GM21723 (cell line): ENCODE measurements at regions not wholly inside any gene's neighbourhood (a gene's known extent, or its start where the extent isn't known, plus 50 kb on each side); places are given as distances from the start of the nearest gene placed in this dataset.

Source experiments
- ATAC-seq: cut with Tn5 transposase; IDR thresholded peaks from one replicate; pipeline ENCODE4 v1.9.1; 2021; ENCODE audit warnings: mild to moderate bottlenecking, moderate library complexity; ENCODE audit not compliant: unreplicated experiment

DNA sequence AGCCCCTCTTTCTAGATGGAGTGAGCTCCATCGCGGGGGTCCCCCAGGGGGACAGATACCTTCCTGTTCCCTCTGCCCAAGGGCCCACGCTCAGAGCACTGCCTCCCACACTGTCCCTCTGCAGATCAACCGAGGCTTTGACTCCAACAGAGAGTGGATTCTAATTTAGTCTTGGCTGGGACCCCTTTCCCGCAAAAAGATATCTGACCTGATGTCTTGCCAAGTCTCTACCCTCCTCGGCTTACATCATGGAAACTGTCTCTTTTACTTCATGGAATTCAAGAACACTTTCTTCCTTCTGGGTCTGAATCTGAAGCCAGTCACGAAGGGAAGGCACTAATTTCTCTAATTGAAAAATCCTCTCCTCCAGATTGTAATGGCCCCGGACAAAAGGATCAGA, 278.0 kb downstream of the BMP7 start:
- ATAC-seq = no peak

DNA sequence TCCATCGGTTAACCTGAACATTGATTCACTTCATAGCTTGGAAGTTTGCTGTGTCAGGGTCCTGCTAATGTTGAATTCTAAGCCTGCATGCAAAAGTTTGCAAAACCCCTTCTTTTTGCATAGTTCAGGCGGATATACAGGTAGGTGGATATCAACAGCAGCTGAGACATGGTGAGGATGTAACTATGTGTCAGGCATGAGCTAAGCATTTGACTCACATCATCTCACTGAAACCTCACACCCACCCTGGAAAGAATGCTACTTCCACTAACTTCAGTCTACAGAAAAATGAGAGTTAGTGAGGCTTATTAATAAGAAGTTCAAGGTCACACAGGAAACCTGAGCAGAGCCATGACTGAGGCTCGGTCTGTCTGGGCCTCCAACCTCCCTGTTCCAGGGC, 276.9 kb downstream of the BMP7 start:
- no peak for ATAC-seq

DNA sequence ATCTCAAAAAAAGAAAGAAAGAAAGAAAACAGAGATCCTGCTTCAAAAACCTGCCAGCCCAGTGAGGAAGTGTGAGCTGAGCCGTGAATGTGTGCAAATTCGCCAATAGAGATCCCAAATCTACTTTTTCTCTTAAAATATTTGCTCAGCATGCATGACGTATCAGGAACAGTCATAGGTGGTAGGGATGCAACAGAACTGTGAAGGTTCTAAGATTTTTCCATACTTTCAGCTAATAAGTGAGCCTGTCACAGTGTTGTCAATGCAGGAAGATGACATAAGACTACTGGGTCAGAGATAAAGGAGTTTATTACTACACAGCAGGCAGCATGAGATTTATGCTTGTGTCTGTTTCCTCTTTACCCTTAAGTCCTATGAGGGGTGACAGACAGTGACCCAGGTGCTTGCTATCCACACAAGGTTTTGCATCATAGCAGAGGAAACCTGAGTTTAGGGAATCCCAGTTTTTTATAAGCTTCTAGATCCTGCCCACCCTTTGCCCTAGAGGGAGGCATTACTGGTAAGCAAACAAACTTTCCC, 273.4 kb downstream of the BMP7 start:
- ATAC-seq = no peak

DNA sequence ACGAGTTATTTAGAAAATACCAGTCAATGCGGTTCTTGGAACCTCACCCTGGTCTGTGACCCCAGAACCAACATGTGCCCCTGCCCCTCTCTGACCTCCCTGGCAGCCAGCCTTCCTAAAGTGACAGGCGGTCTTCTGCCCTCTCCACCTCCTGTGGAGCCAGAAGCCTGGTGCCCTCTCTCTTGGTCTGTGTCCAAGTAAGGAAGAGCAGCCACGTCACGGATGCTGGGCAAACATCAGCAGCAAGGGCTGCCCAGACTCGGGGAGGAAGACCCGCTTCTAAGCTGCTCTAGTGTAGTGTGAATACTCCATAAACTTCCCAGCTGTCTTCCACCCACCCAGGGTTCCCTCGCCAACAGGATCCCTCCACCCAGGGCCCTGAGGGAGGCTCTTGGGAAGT, 272.4 kb downstream of the BMP7 start:
- no peak for ATAC-seq

DNA sequence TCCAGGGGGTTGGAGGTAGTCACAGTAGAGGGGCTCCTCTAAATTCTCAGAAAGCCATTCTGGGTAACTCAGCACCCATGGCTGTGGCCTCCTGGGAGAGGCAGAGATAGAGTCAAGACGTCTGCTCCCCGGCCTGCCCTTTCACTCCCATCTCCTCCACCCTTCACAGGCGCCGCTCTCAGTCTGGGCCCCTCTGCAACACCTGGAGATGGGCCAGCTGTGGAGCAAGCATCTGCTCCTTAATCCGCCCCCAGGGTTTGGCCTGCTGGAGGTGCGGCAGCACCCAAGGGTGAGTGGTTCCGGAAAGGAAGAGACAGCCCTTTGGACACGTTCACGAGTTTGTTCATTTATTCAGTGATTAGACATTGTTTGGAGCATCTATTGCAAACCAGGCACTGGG, 271.3 kb downstream of the BMP7 start:
- no peak for ATAC-seq

DNA sequence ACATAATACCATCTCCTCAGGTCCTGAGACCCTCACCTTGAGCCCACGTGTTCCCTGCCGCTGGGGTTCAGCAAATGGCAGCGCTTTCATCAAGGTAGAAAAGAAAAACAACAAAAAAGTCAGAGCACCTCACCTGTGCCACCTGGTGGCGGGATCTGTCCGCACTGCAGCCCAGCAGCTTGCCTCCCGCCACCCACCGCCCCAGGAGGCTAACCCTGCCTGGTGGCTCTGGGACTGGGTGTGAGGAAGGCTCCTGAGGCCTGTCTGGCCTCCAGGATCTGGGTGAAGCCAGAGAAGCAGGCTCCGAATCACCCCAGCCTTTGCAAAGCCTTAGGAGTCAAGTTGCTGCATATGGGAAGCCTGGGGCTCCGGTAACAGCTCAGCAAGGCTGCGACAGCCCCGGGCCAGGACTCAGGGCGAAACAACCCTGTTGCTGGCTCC, 270.8 kb downstream of the BMP7 start:
- no peak for ATAC-seq

DNA sequence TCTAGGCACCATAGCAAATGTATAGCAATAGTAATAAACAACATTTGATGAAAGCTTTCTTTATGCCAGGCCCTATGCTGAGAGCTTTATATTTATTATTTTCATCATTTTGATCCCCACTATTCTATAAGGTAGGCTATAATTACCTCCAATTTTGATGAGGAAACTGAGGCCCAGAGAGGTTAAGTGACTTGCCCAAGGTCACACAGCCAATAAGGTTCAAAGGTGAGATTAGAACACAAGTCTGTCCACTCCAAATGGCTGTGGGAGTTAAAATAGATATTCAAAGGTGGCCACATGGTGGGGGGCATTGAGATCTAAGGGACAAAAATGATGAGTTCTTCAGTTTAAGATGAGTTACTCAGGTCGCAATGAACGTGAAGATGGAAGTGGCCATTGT, 269.9 kb downstream of the BMP7 start:
- ATAC-seq = no peak

DNA sequence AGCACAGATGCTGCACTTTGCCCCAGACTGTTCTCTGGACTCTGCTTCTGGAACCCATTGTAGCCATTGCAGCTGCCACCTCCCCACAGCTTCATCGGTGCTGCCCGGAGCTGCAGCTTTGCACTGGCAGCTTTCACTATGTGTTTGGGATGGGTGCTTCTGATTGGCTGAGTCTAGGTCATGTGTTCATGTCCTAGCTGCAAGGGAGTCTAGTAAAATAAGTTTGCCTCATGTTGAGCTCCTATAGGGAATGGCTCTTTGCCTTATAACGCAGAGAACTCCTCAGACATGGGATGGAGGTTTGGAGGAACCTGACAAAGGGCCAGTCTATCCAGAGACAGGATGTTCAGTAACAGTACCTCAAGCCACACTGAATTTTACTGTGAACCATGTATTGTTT, 268.0 kb downstream of the BMP7 start:
- ATAC-seq = no peak

DNA sequence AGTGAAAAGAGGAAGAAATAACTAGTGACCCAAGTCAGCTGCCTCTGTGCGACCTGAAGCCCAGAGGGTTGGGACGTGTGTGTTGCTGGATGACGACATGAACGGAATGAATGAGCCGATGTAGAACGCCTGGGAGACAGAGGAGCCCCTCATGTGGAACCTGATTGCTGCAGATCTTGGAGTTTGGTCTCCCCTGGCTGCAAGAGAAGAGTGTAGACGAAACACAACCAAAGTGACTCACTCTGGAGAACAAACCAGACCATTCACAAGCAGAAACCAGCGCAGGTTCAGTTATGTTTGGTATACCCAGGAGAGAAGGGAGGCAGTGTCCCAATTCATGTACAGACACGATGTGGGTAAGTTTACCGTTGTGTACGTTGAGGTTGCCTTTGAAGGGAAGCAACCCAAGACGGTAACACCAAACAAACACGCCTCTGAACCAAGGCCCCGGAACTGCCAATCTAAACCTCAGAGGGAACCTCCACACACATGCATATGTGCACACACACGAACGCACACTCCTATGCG, 265.9 kb downstream of the BMP7 start:
- ATAC-seq = no peak

DNA sequence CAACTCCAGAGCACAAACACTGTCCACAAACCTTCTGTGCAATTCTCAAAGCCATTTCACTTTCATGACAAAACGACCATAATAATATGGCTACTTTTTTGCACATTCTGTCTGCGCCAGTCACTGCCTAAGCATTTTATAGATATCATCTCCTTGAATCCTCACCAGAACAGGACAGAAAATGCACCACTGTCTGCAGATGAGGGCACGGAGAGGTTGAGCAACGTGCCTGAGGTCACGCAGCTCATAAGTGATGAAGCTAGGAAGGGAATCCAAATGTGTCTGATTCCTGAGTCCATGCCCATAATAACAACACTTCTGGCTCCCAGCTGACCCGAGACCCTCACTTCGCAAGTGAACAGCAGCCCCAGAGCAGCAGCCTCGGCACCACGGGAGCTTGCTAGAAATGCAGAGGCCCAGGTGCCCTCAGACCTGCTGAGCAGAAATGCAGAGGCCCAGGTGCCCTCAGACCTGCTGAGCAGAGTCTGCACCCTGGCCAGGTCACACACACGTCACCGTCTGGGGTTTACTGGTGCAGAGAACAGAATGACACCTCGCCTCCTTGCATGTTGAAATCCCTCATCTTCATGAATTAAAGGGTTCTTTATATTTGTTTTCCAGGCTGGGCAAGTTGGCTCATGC, 265.2 kb downstream of the BMP7 start:
- no peak for ATAC-seq

DNA sequence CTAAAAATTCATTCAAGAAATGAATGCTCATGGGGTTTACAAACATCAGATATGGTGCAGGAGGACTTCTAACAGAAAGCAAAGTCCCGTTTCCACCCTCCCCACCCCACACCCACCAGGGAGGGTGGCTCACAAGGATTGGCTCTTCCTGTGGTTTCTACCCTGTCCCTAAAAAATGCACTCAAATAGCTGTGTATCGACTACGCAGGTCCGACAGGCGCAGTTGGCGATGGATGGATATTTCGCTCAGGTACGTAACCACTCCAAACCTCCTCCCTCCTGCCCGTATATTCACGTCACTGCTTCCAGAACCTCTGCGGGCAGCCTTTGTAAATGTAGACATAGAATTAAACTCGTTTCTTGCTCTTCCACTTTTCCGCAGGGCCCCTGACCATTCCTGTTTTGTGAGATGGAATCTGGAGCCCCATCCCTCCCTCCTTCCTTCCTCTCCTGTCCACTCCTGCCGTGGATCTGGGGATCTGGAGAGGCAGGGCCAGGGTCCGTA, 264.3 kb downstream of the BMP7 start:
- ATAC-seq = no peak

DNA sequence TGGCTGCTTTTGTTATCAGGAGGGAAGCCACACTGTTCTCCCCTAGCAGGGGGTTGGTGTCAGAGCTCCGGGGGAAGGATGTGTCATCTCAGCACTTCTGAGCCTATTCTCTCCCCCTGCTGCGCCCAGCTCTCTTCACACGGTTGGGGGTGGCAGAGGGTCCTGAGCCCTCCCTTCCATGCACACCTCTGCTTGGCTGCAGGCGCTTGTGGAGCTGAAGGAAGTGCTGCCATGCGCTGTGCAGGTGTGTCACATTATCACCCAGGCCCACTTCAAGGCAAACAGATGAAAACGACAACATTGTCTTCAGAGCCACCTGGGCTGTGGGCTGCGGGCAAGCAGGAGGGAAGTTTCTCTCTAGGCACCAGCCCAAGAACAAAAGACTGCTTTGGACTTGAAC, 263.4 kb downstream of the BMP7 start:
- ATAC-seq = no peak

DNA sequence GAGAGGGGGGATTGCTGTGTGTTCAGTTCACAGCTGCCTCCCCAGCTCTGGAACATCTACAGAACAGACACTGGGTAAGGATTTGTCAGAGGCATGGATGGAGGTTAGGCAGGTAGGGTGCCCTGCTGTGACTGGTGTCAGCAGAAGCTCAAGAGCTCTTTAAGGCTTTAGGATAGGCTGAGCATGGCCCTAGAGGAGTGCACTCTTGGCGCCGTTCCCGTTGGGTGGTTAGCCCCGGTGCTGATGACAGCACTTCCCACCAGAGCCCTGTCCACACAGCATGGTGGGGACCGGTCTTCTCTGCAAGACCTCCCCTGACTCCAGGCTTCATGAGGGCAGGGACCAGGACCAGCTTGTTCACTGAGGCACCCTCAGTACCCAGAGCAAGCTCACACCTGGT, 262.0 kb downstream of the BMP7 start:
- no peak for ATAC-seq

DNA sequence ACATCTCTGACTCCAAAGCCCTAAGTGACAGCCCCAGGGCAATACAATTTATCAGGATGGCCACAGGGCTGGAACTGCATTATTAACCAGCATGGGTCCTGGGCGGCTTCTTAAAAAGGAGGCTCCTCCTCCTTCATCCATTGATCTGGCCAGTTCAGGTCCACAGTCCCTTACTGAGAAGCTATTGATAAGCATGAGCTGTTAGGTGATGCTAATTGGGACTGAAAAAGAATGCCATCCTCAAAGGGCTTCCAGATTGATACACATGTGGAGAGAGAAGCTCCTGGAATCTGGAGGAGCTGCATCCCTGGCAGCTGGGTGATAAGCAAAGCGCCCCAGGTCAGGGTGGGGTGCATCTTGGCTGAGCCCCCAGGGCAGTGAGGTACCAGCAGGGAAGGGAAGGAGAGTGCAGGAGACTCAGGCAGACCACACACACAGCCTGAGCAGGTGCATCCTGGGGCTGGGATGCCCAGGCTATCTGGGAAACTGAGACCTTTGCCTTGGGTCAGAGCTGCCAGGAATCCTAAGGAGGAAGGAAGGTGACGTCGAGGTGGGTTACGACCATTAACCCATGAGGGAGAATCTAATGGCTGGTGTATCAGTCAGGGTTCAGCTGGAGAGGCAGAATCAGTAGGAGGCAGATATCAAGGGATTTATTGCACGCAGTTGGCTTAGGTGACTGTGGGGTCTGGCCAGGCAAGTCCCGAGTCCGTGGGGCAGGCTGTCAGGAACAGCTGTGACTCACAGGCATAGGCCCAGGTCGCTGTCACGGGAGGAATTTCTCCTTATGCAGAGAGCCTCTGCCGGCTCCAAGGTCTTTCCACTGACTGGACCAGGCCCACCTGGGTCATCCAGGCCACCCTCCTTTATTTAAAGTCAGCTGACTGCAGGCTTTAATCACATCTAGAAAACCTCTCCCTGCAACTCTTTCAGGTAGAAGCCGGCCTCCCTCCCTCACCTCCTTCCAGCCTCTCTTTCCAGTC, 261.2 kb downstream of the BMP7 start:
- ATAC-seq = no peak

DNA sequence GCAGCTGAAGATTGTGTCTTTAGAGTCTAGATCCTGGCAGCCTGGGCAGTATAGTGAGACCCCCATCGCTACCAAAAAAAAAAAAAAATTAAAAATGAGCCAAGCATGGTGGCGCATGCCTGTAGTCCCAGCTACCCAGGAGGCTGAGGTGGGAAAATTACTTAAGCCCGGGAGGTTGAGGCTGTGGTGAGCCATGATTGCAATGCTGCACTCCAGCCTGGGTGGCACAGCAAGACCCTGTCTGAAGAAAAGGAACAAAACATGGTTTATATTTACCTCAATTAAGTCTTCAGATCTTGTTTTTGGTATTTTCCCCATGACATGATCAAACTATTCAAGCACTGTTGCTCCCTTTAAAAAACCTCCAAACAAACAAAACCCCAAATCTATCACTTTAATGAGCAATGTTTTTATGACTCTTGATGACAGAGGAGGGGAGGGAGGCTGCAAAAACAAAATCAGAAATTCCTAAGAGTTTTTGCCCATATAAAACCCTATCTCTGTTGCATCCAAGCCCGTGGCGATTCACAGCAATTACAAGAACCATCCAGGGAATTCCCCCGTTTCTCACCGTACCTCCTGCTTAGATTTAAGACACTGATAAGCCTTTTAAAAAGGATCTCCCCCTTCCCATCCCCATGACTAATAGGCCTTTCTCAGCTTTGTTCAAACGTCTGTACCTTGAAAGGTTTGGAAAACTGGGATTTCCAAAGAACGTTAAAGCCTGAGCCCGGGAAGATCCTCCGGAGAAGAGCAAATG, 259.9 kb downstream of the BMP7 start:
- ATAC-seq = no peak

DNA sequence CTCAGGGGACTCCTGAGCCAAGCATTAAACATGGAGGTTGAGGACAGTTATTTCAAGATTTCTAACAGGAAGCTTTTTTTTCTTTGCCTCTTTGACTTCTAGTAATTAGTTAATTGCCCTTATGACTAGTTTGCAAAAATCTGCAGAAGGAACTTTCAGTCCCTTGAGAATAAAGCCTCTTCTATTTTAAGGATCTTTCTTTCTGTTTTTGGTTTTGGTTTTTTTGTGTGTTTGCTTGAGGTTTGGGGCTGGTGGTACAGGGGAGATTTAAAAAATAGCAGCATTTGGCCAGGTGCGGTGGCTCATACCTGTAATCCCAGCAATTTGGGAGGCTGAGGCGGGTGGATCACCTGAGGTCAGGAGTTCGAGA, 259.3 kb downstream of the BMP7 start:
- no peak for ATAC-seq

DNA sequence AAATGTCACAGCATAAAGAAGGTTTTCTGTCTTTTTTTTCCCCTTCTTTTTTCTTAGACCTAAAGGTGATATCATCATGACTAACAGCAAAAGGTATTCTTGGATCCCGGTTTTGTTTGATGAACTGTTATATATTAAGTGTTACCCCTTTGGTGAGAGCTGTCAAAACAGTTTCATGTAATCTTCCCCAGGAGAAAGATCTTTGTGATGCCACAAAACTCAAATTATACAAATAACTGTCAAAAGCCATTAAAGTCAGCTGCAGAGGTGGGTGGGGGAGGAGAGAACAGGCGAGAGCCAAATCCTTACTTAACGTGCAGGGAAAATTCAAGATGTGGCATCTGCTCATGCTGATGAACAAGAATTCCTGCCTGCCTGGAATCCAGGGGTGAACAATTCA, 258.2 kb downstream of the BMP7 start:
- ATAC-seq = no peak

DNA sequence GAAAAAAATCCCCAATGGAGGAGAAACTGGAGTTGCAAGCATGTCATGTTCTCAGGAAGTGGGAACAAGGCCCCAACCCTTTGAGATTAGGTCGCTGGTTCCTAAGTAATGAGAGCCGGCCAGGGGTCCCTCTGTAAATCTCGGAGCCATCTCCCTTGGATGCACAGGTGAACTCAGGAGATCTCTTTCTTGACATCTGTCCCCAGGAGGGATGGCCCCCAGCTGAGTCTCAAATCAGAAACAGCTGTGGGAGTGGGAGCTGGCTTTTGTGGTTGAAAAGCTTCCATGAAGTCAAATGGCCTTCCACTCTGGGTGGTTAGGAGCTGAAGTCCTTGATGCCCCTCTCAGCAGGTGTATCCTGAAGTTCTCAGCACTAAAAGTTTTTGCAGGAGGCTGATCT, 257.1 kb downstream of the BMP7 start:
- ATAC-seq = no peak

DNA sequence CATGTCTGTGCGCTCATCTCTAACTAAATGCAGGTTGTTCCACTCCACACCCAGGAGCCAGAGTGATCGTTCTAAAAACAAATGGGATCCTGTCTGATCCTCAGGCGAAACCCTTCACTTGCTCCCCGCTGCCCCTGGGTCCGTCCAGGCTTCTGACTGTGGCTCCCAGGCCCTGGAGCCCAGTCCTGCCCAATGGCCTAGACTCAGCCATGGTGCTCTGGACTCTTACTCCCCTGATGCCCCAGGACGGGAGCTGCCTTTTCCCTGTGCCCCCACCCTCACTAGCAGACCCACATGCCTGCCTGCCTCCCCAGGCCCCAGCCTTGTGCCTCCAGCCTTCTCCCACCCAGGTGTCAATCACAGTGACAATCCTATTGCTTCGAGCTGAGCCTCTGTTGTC, 256.7 kb downstream of the BMP7 start:
- no peak for ATAC-seq

DNA sequence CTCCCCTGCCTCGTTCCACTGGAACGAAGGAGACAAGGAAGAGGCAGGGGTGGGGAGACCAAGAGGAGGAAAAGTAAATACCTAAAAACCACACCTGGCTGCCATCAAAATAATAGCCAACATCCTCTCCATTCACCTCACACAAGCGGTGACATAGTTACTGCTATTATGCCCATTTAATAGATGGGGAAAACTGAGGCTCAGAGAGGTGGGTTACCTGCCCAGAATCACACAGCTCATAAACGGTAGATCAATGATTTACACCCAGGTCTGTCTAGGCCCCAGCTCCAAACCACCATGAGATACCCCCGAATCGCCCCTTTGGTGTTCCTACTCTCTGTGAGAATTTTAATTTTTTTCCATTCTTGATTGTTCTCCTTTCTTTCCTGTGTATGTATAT, 253.8 kb downstream of the BMP7 start:
- ATAC-seq = no peak

DNA sequence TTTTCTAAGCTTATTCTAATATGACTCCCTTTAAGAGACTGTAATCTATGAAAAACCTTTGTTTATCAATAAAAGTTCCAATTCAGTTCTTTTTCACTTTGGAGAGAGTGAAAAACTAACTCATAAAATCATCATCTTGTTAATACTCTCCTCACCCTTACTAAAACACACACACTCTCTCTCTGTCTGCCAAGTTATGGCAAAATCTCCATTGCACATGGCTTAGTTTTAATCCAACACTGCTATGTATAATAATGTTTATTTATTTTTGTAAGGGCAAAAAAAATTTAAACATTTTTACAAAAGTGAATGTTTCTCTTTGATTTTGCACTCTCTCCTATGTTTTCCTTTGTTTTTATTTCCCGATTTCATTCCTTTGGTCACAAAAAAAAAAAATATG, 253.2 kb downstream of the BMP7 start:
- no peak for ATAC-seq
